Embryonic facial prominence (tissue), 1 donor: ENCODE measurements at regions not wholly inside any gene's neighbourhood (a gene's known extent, or its start where the extent isn't known, plus 50 kb on each side); places are given as distances from the start of the nearest gene placed in this dataset.

ENCODE experiments used
- DNase-seq: peaks from one replicate; pipeline ENCODE4 v3.0.0-alpha.2; 2016; ENCODE audit errors: extremely low spot score

DNA sequence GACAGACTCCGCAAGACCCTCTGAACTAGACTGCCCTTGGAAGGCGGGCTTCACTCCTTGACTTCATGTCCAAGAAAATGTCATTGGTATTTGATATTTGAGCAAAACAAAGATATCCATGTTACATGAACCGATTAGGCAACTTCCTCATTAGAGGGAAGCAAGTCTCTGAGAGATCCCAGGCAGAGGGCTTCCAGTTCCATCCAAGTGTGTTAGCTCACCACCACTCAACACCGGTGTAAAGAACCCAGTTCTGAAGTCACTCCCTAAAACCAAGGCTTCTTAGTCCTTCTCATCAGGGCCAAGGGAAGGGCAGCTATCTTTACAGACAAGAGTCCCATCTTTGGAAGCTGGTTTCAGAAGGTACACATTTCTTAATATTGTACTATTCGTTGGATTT lies 87.2 kb upstream of the CDKN3 start:
- DNase-seq: no peak

DNA sequence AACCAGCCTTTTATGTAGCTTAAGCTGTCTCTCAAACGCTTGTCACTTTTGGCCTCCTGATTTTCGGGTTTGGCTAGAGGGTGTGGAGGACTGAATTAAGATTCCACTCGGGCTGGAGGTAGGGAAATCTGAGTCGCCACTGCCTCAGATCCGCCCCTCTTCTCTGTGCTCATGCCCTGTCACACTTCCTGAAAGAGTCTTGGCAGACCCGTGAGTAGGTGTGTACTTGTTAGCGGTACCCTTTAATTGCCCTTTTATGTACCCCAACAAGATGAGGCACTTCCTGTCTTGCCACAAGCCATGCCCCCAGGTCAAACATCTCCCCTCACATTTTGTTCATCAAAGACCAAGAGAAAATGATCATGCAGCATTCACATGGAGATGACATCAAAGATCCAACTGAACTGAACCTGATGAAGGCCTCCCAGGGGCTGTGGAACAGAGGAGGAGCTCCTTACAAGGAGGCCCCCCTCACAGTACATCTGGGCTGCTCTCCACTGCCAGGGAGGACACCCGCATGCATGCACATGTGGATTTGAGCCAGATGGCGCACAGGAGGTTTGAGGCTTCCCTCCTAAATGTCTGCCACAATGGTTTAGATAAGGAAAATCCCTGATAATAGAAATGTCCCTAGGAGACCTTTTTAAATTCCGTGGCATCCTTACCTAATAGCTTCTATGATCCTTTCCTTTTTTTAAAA lies 86.5 kb upstream of the CDKN3 start:
- no peak for DNase-seq

DNA sequence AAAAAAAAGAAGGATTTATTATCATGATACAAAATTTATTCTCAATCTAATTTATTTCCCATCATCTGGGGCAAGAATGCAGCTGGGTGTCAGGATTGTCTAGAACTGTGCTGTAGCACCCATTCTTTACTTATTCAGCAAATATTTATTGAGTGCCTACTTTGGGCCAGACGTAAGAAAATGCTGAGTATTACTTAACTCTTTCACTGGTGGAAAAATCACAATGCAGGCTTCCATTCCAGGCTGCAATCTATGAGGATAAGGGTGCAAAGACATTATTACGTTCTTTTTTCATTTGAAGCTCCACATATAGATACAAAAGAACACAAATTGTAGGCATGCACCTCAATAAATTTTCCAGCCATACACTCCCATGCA lies 86.0 kb upstream of the CDKN3 start:
- DNase-seq: no peak

DNA sequence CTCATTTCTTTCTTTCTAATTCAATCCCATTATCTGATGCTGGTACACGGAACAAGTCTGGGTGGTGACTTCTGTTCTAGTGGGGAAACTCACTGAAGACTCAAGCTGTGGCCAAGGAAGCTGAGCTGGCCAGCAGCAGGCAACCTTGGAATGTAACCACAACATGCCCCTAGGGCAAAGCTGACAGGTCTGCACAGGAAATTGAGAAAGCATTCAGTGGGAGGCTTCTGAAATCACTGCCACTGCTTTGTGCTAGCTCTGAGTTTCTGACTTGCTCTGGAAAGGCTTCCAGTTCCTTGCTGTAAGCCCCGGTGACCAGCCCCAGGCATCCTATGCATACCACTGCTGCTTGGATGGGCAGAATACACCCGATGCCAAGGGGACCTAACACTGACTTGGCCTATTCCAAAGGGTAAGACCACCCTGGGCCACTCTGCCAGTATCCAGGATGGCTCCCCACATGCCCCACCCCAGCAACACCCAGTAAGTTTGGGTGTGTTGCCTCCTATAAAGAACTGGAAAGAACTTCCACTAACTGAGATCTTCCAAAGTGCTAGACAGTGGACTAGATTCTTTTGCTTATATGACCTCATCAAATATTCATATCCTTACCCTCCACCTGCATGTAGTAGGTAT lies 84.5 kb upstream of the CDKN3 start:
- no peak for DNase-seq

DNA sequence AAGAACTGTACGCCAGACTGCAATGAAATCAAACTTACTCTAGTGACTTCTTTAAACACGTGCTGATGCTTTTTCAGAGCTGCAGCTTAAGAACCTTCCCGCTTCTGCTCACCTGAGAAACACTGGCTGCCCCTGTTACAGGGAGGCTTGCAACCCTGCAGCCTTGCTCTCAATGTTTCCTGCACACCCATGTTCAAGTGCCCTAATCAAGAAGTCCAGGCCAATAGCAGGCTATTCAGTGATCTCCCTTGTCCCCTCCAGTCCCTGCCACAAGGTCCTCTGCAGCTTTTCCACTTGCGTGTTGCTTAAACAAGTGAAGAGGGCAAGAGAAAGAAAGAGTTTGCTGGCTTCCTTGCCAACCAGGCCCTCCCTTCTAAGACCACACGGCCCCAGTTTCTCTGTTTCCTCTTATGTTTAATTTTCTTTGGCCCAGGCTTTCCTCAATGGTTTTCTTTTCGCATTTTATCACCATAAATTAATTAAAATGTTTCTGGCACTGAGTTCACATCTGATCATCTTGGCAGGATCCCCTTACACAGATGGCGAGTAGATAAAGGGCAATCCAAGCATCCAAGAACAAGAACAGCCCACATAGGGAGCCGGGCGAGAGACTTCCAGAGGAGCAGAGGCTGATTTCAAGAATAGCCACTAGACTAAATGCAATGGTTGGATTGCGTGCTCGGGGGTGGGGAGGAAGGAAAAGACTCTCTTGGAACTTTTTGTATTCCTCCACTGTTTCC lies 82.3 kb upstream of the CDKN3 start:
- no peak for DNase-seq

DNA sequence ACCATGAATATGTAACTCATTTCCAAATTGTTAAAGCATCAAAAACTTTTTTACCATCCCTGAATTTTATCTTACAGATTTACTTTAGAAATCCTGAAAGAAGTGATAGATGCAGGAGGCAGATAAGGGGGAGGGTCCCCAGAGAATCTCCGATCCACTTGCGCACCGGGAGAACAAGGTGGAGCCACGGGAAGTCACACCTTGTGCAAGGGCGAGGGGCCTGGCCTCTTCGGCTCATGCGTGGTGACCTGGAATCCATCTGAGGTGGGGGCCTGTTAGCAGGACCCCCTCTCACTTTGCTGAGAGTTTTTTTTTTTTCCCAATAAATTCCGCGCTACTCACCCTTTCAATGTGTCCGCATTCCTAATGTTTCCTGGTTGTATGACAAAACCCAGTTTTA lies 80.2 kb upstream of the CDKN3 start:
- DNase-seq: no peak

DNA sequence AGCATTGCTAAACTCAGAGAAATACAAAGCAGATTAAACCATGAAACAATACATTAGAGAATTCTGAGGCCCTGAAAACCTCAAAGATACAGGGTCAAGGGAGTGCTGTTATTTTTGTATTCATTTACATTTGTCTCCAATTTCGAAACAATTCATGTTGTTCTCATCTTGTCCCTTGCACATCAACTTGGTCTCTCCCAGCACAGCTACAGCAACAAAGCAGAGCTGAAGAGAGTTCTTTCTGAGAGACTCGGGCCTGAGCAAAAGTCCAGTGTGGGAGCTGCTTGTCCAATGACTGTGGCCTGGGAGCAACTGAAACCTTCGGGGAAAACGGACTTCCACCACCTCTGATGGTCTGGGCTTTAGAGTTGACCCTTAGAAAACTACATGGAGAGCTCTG lies 79.4 kb upstream of the CDKN3 start:
- DNase-seq: no peak

DNA sequence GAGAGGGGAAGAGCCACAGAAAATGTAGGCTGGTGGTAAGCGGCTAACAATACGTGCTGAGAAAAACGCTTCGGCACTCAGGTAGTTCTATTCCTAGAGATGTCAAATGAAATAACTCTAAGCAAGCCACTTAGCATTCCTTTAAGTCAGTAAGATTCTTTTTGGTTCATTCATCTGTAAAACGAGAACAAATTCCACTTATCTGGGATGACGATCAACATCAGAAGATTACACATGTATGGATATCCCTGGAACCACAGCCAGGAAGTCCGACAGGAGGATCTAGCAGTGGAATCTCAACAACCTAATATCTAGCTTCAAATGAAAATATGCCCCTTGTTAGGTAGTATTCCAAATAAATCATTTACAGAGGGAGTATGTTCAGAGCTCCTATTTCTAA lies 74.6 kb upstream of the CDKN3 start:
- no peak for DNase-seq

DNA sequence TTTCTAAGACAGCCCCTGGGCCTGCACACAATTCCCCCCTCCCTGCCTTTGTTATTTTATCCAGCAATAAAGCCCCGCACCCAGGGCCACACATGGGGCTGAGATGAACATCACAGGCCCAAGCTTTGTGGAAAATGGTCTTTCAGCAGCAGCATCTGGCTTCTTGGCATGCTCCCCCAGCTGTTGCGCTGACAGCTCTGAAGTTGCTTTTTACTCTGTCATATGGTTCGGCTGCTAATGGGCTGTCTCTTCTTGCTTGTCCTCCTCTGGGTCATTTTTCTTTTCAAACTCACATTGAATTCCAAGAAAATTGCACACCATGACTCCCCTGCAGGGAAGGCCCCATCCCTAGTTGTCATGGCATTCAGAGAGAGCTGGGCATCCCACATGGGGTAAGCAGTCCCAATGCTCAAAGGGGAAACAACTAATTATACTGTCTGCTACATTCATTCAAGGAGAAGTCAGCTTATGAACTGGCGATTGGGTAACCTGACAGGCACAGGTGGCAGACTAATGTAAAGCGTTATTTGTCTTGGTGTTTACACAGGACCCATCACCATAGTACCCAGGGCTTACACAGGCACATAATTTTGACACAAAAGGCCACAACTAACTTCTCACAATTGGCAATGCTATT lies 74.0 kb upstream of the CDKN3 start:
- DNase-seq: no peak

DNA sequence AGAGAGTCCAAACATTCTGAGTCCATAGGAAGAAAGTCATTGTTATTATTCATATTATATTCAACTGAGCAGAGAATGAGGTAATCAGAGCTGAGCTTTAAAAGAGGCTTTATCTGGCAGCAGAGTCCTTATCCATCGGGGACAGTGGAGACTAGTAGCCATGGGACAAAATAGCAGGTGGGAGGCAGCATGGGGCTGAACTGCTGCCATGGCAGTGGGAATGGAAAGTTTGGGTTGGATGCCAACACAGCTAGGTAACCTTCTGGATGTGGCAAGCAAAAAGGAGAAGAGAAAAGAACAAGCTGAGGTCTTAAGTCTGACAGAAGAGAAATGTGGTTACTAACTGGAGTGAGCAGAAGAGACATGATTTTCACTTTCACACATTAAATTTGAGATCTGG lies 71.0 kb upstream of the CDKN3 start:
- DNase-seq: no peak

DNA sequence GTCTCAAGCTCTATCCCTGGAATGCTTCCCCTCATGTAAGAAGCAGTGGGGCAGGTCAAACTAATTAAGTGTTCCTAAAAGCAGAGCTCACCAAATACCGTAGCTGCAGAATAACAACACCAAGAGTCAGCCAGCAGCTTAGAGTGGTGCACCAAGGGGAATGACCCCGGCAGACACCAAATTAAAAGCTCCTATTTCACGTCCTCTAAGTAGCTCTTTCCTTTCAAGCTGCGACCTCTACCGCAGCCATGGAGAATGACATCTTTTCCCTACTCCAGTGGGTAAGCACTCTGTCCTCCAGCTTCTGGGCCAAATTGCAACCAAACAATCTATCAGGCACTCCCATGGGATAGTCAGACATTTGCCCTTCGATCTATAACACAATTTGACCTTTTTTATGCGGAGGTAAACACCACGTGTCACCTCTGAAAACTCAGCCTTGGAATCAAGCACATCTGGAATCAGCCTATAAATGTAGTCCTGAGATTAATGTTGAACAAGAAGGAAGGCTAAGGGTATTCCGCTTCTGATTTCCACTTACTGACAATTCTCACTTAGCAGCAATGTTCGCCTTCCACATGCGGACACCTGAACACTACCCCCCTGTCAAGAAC lies 67.6 kb upstream of the CDKN3 start:
- DNase-seq: no peak

DNA sequence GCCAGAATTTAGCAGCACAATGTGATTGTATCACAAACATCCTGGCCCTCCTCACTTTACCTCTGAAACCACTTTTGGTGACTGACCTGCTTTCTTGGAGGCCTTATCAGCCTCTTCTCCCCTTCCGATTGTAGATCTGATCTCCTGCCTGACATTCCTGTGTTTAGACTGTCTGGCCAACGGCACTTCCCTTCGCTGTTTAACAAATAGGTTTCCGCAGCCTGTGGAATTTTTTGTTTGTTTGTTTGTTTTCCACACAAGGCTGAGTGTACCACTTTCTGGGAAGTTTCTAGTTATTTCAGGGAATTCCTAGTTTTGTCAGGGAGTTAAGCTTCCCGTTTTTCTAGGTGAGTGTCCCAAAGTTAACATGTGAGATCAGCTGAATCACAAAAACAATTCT lies 65.9 kb upstream of the CDKN3 start:
- no peak for DNase-seq

DNA sequence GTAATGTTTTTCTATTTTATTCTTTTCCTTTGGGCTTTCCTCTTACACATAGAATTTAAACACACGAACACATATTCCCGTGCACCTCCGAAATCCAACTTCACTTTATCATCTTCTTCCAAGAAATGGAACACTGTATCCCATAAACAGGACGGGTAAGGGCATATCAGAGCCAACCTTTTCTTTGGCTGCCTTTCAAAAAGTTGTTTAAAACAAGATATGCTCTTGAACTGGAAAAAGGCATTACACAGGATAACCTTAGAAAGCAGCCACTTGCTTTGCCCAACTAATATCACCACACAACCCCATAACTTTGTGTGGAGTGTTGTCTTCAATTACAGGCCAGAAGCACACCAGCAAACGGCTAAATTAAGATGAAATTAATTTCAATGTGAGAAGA lies 65.3 kb upstream of the CDKN3 start:
- no peak for DNase-seq

DNA sequence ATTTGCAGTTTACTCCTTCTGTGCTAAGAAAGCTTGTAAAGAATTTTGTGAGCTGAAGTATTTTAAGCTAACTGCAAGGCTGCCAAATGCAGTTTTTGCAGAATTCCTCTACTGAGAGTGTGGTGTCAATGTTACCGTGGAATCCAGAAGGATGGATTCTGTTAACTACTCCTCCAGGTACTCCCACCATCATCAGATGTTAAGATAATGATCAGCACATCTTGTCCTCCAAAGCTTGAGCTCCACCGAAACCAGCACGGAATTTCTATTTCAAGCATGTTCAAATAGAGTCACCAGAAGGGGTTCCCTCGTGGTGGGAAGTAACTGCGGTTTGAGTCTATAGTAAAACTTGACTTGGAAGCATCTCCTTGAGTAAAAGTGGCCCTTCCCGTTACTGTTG lies 64.3 kb upstream of the CDKN3 start:
- no peak for DNase-seq

DNA sequence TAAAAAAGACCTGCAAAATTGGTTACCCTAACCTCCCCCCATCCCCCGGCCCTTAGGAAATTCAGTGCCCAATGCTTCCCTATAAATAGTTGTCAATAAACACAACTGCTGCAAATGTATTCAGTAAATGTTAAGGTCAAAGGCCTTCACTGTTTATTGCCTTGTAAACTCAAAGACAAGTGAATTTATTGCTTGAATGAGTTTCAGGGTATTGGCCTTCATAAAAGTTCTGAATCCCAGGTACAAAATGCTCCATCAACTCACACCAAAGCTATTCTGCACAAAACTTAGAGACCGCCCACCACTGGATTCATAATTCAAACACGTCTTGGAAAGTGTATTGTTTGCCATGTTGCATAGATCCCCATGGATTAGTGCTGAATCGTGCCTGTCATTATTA lies 63.3 kb upstream of the CDKN3 start:
- DNase-seq: no peak

DNA sequence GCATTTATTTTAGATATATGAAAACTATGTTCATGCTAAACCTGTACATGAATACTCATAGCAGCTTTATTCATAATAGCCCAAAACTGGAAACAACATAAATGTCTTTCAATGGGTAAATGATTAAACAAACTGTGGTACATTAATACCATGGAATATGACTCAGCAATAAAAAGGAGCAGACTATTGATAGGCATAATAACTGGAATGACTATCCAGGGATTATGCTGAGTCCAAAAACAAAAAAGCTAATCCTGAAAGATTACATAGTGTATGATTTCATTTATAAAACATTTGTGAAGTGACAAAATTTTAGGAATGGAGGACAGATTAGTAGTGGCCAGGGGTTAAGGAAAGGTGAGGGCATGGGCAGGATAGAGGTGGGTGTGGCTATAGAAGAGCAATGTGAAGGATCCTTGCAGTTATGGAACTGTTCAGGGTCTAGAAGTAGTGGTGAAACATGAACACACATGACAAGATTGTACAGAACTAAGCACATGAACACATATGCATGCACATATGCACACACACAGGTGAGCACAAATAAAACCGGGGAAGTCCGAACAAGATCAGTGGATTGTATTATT lies 61.1 kb upstream of the CDKN3 start:
- DNase-seq: no peak

DNA sequence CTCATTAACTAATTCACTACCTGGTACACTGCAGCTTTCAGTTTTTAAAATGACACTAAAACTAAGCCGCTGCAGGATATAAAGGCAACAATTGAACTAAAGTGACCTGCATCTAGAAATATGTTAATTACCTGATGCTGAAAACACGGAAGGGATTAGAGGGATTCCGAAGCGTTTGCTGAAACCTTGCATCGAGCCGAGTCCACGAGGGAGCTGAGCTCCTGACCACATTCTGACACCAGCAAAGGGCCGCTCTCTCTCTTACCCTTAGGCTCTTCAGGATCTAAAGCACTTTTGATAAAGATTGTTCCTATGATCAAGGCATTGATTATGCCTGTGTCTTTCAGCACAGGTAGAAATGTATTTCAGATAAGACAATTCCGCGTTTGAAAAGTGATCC lies 59.5 kb upstream of the CDKN3 start:
- DNase-seq: no peak

DNA sequence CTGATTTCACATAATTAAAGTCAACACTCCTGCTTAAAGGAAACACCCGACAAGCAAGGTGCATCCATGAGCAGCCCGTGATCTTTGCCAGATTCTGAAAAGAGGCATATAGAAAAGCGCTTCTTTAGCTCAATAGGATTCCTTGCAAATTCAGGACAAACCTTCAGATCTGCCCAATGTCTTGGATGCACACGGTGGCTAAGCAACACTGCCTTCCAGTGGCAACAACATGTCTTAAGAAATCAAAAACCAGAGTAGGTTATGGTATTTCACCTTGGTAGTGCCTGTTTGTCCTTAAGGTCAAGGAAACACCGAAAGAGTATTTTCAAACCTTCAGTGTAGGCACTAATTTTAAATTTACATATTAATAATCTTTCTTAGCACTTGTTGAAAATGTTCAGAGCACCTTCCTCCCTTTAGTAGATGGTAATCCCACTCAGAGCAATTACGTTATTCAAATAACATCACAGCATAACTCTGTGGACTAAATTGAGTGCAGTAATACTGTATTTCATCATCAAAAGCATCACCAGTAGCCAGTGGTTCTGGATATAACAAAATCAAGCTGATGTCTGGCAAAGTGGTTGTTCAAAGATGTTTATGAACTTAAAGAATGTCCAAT lies 58.0 kb upstream of the CDKN3 start:
- DNase-seq: peak; percentile 40

DNA sequence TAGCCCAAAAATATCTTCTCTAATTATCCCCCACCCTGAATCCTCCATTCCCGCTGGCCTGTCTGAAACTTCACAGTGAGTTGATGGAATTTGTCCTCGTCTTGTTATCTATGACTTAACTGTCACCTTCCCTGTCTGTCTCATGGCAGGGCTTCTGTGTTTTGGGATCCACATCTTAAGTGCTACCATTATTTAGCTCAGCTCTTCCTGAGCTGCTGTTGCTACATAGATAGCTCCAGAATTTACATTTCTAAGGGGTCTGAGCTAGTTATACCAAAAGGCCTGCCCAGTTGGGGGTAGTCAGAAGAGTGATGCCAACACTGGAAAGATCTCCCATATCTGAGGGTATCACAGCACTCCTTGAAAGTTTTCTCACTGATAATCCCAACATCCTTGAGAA lies 57.0 kb upstream of the CDKN3 start:
- no peak for DNase-seq

DNA sequence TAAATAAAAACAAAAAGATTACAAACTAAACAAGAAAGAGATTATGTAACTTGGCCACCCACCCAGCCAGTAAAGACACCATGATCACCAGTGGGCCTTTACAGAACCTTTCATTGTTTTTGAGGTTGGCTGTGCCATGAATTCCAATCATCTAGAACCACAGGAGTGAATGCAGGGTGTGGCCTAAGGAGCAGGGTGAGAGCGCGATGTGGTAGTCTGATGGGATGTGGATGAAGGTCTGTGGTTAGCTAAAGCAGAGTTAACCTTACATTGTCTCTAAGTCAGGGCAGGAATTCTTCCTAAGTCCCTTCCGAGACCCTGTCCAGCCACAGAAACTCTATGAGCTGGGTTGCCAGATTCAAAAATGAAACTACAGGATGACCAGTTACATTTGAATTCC lies 54.0 kb upstream of the CDKN3 start:
- DNase-seq: no peak

DNA sequence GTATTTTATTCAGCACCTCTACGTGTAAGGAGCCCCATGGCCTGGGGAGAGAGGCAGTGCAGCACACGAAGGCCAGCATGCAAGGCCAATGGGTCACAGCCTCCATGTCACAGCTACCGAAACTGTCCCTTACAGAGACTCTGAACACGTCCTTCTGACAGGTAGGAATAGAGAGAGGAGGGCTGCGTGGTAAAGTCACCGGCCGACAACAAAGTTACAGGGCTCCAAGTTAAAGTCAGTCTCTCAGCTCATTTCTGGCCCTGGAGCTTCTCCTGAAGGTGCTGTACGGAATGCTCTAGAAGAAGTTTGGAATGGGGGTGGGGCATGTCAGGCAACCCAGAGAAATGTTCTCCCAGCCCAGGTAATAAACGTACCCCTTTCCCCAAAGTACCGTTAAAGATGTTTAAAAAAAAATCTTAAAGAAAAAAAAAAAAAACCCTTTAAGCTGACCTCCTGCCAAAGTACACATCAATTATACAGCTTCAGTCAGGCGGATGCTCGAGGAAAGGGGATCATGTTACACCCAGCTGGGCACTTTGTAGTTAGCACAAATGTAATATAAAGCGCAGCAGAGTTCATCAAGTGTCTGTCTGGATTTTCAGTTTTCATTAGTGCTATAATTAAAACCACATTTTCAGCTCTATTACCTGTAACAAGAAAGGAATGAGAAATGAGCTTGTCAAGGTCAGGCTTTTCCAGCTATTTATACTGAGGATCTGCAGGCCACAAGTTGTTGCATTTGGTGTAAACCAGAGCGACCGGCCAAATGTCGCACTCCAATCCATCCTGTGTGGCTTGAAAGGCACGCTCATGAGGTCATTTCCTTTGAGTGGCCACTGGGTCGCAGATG lies 53.3 kb upstream of the CDKN3 start:
- peak; percentile 58 for DNase-seq
